GM21367 (cell line): ENCODE measurements at regions not wholly inside any gene's neighbourhood (a gene's known extent, or its start where the extent isn't known, plus 50 kb on each side); places are given as distances from the start of the nearest gene placed in this dataset.
"Not testable (repeated sequence)": the region's sequence is repeated elsewhere in the genome, so short reads cannot be mapped to it uniquely, and the experiment has no call there.

Experiments
- ATAC-seq: cut with Tn5 transposase; IDR thresholded peaks from one replicate; pipeline ENCODE4 v1.9.1; 2021; ENCODE audit not compliant: unreplicated experiment

GRCh38 chr10:3876350-3876962 lies 91.4 kb upstream of the KLF6 start:
- no peak for ATAC-seq

DNA sequence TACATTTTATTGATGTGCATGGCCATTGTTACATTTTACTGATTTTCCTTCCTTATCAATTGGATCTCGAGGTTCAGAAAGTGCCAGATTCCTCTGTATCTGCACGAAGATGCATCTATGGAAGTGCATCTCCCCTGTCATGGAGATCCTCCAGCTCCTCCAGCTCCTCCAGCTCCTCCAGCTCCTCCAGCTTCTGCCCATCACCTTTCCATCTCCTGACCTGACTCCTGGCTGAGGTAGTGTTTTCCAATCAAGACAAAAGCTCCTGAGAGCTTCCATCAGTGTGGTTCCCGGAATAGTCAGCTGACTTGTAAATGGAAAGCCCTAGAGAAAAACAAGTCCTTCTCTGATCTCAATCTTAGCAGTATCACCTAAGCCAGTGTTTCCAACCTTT lies 90.8 kb upstream of the KLF6 start:
- no peak for ATAC-seq

GRCh38 chr10:3874990-3875841 lies 90.2 kb upstream of the KLF6 start:
- peak; percentile 59 for ATAC-seq

- ATAC-seq = not testable (repeated sequence)
Observed at GRCh38 chr10:3874610-3874989, 89.6 kb upstream of the KLF6 start.

- peak; percentile 55 for ATAC-seq
Observed at GRCh38 chr10:3873728-3874461, 88.9 kb upstream of the KLF6 start.

DNA sequence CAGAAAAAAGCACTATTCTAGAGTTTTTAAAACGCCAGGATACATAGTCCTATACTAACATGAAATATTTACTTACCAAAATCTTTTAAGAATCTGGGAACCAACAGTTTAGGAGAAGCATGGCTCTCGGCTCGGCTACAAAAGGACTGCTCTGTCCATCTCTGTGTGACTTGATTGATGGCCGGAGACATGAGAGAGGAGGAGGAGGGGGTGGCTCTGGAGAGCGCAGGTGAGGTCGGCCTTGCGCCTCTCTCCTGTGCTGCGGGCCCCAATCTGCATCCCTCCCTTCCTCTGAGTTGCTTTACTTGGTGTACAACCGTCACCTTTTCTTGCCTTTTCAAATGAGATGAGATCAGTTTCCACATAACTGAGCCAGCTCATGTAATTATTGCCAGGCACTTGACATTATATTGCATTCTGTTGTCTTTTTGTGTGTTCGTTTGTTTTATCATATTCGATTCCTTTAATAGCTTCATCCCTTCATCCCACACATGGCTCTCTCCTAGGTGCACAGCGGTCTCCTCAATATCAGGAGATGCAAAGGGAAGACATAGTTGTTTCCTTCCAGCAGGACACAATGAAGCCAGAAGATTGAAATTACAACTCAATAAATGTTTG lies 87.8 kb upstream of the KLF6 start:
- no peak for ATAC-seq

GRCh38 chr10:3871424-3871996 lies 86.5 kb upstream of the KLF6 start:
- ATAC-seq = no peak

- ATAC-seq = no peak
Observed at GRCh38 chr10:3869036-3869435, 84.0 kb upstream of the KLF6 start.

DNA sequence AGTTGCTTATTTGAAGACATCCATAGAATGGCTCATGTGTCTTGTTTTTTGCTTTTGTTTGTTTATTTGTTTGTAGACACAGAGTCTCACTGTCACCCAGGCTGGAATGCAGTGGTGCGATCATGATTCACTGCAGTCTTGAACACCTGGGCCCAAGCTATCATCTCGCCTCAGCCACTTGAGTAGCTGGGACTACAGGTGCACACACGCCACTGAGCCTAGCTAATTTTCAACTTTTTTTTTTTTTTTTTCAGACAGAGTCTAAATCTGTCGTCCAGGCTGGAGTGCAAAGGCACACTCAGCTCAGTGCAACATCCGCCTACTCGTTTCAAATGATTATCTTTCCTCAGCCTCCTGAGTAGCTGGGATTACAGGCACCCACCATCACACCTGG lies 83.3 kb upstream of the KLF6 start:
- no peak for ATAC-seq

- ATAC-seq = no peak
Observed at GRCh38 chr10:3867454-3868270, 82.7 kb upstream of the KLF6 start.

- ATAC-seq = no peak
Observed at GRCh38 chr10:3866332-3866731, 81.3 kb upstream of the KLF6 start.

DNA sequence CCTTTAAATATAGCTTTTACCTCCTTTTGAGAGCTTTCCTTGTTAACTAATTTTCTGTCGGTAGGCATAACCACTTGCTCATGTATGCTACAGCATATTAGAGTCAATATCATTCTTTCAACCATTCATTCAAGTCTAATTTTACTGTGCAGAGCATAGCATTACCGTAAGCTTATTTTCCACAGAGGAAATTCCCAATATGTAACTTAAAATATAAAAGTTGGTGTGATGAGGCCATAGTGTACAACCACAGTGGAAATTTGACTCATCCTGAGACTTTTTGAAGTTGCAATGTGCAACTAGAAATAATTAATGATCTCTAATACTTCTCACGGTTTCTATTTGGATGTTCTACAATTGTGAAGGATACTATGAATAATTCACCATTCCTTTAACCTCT lies 80.6 kb upstream of the KLF6 start:
- no peak for ATAC-seq

DNA sequence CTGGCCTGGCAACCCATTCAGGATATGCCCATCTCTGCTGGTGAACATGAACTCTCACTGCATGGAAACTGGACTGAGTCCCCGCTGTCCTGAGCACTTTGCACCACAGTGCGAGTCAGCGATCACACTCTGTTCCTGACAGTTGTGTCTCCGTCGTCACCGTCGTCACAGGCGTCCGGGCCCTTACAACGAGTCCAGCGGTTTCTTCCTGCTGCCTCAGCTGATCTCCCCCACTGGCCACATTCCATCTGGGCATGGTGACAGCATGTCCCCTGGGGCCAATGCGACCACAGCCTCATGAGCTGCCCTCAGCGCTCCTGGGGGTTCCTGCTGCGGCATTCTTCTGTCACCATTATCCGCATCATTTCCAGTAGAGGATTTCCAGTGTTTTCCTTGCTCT lies 76.8 kb upstream of the KLF6 start:
- ATAC-seq = no peak

- ATAC-seq = no peak
Observed at GRCh38 chr10:3858051-3858845, 73.2 kb upstream of the KLF6 start.

DNA sequence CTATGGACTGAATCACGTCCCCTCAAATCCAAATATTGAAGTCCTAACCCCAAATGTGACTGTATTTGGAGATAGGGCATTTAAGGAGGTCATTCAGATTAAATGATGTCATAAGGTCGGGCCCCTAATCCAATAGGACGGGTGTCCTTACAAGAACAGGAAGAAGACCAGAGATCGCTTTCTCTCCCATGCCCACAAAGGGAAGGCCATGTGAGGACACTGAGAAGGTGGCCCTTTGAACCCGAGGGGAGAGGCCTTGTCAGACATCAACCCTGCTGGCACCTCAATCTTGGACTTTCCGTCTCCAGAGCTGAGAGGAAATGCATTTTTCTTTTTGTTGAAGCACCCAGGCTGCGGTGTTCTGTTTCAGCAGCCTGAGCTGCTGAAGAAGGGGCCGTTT lies 72.3 kb upstream of the KLF6 start:
- no peak for ATAC-seq

- no peak for ATAC-seq
Observed at GRCh38 chr10:3856593-3856992, 71.6 kb upstream of the KLF6 start.

GRCh38 chr10:3853547-3854303 lies 68.7 kb upstream of the KLF6 start:
- ATAC-seq = no peak

DNA sequence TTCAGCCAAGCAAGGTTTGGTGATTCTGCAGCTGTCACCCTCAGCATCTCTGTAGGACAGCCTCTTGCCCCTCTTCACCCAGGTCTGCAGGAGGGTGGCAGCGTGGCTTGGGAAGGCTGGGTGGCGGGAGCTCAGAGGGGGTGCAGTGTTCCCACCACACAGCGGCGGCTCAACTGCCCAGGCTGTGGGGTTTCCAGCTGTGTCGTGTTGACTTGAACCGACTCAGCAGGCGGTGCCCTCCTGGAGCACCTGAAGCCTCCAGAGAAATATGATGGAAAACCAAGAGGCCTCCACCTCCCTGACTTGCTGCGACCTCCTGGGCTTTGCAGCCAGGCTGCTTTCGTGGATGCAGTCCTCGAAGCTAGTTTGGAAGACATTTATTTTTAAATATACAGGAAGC lies 68.0 kb upstream of the KLF6 start:
- ATAC-seq = no peak
